SK-N-SH (cell line): ENCODE measurements at regions not wholly inside any gene's neighbourhood (a gene's known extent, or its start where the extent isn't known, plus 50 kb on each side); places are given as distances from the start of the nearest gene placed in this dataset.

Experiments
- CTCF ChIP-seq: fragments of 200-600 bp; sonication (generic); IDR thresholded peaks from 2 replicates; pipeline ENCODE4 v1.6.1; 2017; ENCODE audit warnings: antibody characterized with exemption, mild to moderate bottlenecking, moderate library complexity
- ELF1 ChIP-seq: IDR thresholded peaks from 2 replicates; pipeline ENCODE4 v1.4.0; 2012
- GABPA ChIP-seq: IDR thresholded peaks from 2 replicates; pipeline ENCODE4 v1.4.0; 2012; ENCODE audit warnings: low read depth, mild to moderate bottlenecking
- JUND ChIP-seq: IDR thresholded peaks from 2 replicates; pipeline ENCODE4 v1.4.0; 2012
- TCF12 ChIP-seq: IDR thresholded peaks from 2 replicates; pipeline ENCODE4 v1.4.0; 2012
- USF1 ChIP-seq: IDR thresholded peaks from 2 replicates; pipeline ENCODE4 v1.4.0; 2012; ENCODE audit warnings: low read depth, borderline replicate concordance

- TF ChIP-seq CTCF (no peak), USF1 (no peak), TCF12 (no peak), JUND (no peak), GABPA (no peak), ELF1 (no peak)
These were observed 163.7 kb upstream of the PRPS1L1 start for GRCh38 chr7:18191341-18191740.
